ENCODE measurements at regions not wholly inside any gene's neighbourhood (a gene's known extent, or its start where the extent isn't known, plus 50 kb on each side); places are given as distances from the start of the nearest gene placed in this dataset.

DNA sequence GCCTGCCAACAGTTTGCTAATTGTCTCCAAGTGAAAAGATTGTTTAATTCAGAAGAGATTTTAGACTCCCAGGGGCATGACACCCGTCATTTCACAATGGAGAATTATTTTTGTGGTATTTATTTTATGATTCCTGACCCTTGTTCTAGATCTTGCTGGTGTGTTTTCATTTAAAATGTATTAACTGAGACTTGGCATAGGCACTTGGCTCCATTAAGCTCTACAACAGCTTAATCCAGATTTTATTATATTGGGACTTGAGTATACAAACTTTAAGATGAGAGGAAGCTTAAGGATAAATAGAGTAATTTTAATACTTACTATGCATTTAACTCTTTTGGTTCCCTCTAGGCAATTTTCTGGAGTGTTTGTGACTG is 101.3 kb upstream of the KCNE2 start:
- ChIA-PET POLR2A (ENCODE audit: partially characterized antibody) (no interaction called here), CTCF (ENCODE audit: partially characterized antibody) (no interaction called here)
- H3K4me3 ChIP-seq (ENCODE audit: extremely low read depth in 1 of 4, insufficient read depth in 2 of 4, low read depth in 3 of 4, low read length in 4 of 4): no peak overlapping the region
- H2BK12ac ChIP-seq (ENCODE audit: low read depth, low read length): no peak overlapping the region
- H3K27me3 ChIP-seq (replicated peaks in 1 of 4; ENCODE audit: control insufficient read depth in 3 of 4, extremely low read depth in 1 of 4, insufficient read depth in 3 of 4, low read length in 3 of 4): no peaks in the 10 kb centered on the region
- no peak overlapping the region for H2BK20ac ChIP-seq (ENCODE audit: low read length)
- H4K20me1 ChIP-seq (replicated peaks in 1 of 2; ENCODE audit: control insufficient read depth in 1 of 2, insufficient read depth in 2 of 2, low read length in 2 of 2): no peaks in the 10 kb centered on the region
- no peaks in the 10 kb centered on the region for H3K36me3 ChIP-seq (ENCODE audit: control insufficient read depth in 2 of 4, insufficient read depth in 4 of 4, low read length in 3 of 4)
- no peak overlapping the region for H2BK120ac ChIP-seq (replicated peaks; ENCODE audit: low read depth, low read length)
- no peak overlapping the region for H4K5ac ChIP-seq (ENCODE audit: insufficient read length, low read depth, low read length)
- H3K56ac ChIP-seq (replicated peaks; ENCODE audit: insufficient read length, low read depth, low read length): no peak overlapping the region
- no peaks in the 10 kb centered on the region for H3K23me2 ChIP-seq (ENCODE audit: low read depth, low read length)
- H3K9ac ChIP-seq (replicated peaks in 1 of 4; ENCODE audit: extremely low read depth in 1 of 4, low read depth in 3 of 4, low read length in 3 of 4): no peak overlapping the region
- no peak overlapping the region for H3K23ac ChIP-seq (ENCODE audit: insufficient read length)
- H2AFZ ChIP-seq (ENCODE audit: low read length): no peak overlapping the region
- no peak overlapping the region for H3K4ac ChIP-seq (replicated peaks; ENCODE audit: insufficient read length, low read depth, low read length)
- WGBS, 2 experiments (ENCODE audit: extremely low coverage in 1 of 2, insufficient coverage in 1 of 2, insufficient read length in 1 of 2, insufficient replicate concordance in 2 of 2, low coverage in 1 of 2, low lambda C conversion rate in 2 of 2, missing lambda C conversion rate in 1 of 2): 81% methylated on average over 1 of the region's 1 CpG; no CpG with 5 or more reads in 1 of the 2 experiments
- H3K27ac ChIP-seq (ENCODE audit: low read depth, low read length): no peak overlapping the region
- no peak overlapping the region for H4K91ac ChIP-seq (replicated peaks; ENCODE audit: insufficient read length, low read length)
- no peaks in the 10 kb centered on the region for H3K4me1 ChIP-seq (replicated peaks in 1 of 4; ENCODE audit: control insufficient read depth in 3 of 4, insufficient read depth in 4 of 4, low read length in 3 of 4)
- no peak overlapping the region for H3K4me2 ChIP-seq (ENCODE audit: insufficient read depth in 1 of 2, low read depth in 2 of 2, low read length in 2 of 2)
- H2BK5ac ChIP-seq (ENCODE audit: low read depth, low read length): no peak overlapping the region
- no peaks in the 10 kb centered on the region for H3K79me1 ChIP-seq (ENCODE audit: low read depth, low read length)
- DNase-seq (ENCODE audit: low read depth in 1 of 2, low spot score in 2 of 2): no peak
- no peak overlapping the region for H3K14ac ChIP-seq (ENCODE audit: insufficient read length)
- no peak overlapping the region for H4K8ac ChIP-seq (ENCODE audit: extremely low read depth, insufficient read depth, low read length)
- no peak overlapping the region for H2AK5ac ChIP-seq (ENCODE audit: low read depth, low read length)
- TF ChIP-seq, protein P1, sequence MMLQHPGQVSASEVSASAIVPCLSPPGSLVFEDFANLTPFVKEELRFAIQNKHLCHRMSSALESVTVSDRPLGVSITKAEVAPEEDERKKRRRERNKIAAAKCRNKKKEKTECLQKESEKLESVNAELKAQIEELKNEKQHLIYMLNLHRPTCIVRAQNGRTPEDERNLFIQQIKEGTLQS (IDR thresholded peaks at IDR 0.05; ENCODE audit: insufficient read depth, low read depth, low read length): no peak
- no peak for TF ChIP-seq BACH1 (IDR thresholded peaks at IDR 0.05; ENCODE audit: low read length)
- TF ChIP-seq, protein P2, sequence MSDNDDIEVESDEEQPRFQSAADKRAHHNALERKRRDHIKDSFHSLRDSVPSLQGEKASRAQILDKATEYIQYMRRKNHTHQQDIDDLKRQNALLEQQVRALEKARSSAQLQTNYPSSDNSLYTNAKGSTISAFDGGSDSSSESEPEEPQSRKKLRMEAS (IDR thresholded peaks at IDR 0.05): no peak
- no peak for FAIRE-seq
- H3K9me3 ChIP-seq (ENCODE audit: insufficient read depth in 2 of 2, low read depth in 1 of 2, low read length in 1 of 2): no peaks in the 10 kb centered on the region
- H3K79me2 ChIP-seq (ENCODE audit: control insufficient read depth in 1 of 2, insufficient read depth in 2 of 2, low read length in 2 of 2): no peaks in the 10 kb centered on the region
- H3K18ac ChIP-seq (ENCODE audit: extremely low read depth, low read length): no peak overlapping the region
- no peak overlapping the region for H2BK15ac ChIP-seq (ENCODE audit: low read length)

All from H1 (cell line).